Stomach (tissue), 8 donors: ENCODE measurements at regions not wholly inside any gene's neighbourhood (a gene's known extent, or its start where the extent isn't known, plus 50 kb on each side); places are given as distances from the start of the nearest gene placed in this dataset.
A peak's percentile ranks its signal among the peaks of the same experiment; 100 is the strongest.

ENCODE experiments used
- DNase-seq, 2 donors: peaks; one replicate each; pipeline versions ENCODE4 v3.0.0 to v3.0.0-alpha.2; 2013 to 2019
- H3K27ac ChIP-seq, 5 donors: fragments of 200-600 bp in 4 of 5; sonication (generic) in 4 of 5; one replicate each; pipeline ENCODE4 v1.5.1; 2013 to 2019; ENCODE audit warnings: mild to moderate bottlenecking in 1 of 5, moderate library complexity in 1 of 5
- H3K27me3 ChIP-seq, 3 donors: fragments of 200-600 bp; sonication (generic); one replicate each; pipeline ENCODE4 v1.5.1; 2017 to 2019; ENCODE audit warnings: mixed run types in 1 of 3
- H3K36me3 ChIP-seq, 4 donors: fragments of 200-600 bp; sonication (generic); 1 replicate in 3 of 4; 2 replicates in 1 of 4; pipeline ENCODE4 v1.5.1; 2016 to 2019
- H3K4me1 ChIP-seq, 4 donors: fragments of 200-600 bp; sonication (generic); one replicate each; pipeline ENCODE4 v1.5.1; 2016 to 2019
- H3K4me3 ChIP-seq, 4 donors: fragments of 200-600 bp; sonication (generic) in 3 of 4; one replicate each; pipeline ENCODE4 v1.5.1; 2016 to 2019; ENCODE audit warnings: mild to moderate bottlenecking in 1 of 4
- H3K9me3 ChIP-seq, 4 donors: fragments of 200-600 bp; sonication (generic); one replicate each; pipeline ENCODE4 v1.5.1; 2016 to 2019
- CTCF ChIP-seq, 7 experiments: fragments of 450-650 bp in 4 of 7; fragments of 200-600 bp in 3 of 7; sonication (generic) in 3 of 7; IDR thresholded peaks; one replicate each; pipeline ENCODE4 v1.5.1; 2016 to 2019; ENCODE audit warnings: antibody characterized with exemption in 7 of 7, control low read depth in 2 of 7, mild to moderate bottlenecking in 1 of 7
- EP300 ChIP-seq: sonication (generic); formaldehyde crosslinking; IDR thresholded peaks from one replicate; pipeline ENCODE4 v1.6.1; 2017; ENCODE audit warnings: antibody characterized with exemption
- POLR2A ChIP-seq, 4 donors: fragments of 450-650 bp; IDR thresholded peaks; one replicate each; pipeline ENCODE4 v1.6.1; 2016; ENCODE audit warnings: antibody characterized with exemption in 4 of 4, control low read depth in 2 of 4, mild to moderate bottlenecking in 1 of 4, moderate library complexity in 1 of 4
- POLR2AphosphoS5 ChIP-seq, 3 donors: sonication (generic); formaldehyde crosslinking; IDR thresholded peaks; one replicate each; pipeline ENCODE4 v1.6.1; 2016; ENCODE audit warnings: antibody characterized with exemption in 3 of 3
- WGBS, 5 donors: extraction: QIAGEN DNeasy Blood & Tissue Kit in 3 of 5; methylation state at CpG; one replicate each; pipeline versions ENCODE4 v1.1.5 to v1.1.7; 2013 to 2018; 5-methylcytosine and 5-hydroxymethylcytosine counted together
- intact Hi-C: fragments of 100-400 bp; cut with DNase I; formaldehyde crosslinking; loops from one replicate; pipeline ENCODE4 v1.15.1; 2023; ENCODE audit warnings: low total_unique reads
- donor health status: healthy with polysubstance abuse.
- donor health status: Bipolar disorder and iron deficiency.
- donor health status: healthy.

- intact Hi-C loops, result no loop called here
- no peak overlapping the region for H3K27ac ChIP-seq
- TF ChIP-seq POLR2AphosphoS5 (IDR thresholded peaks at IDR 0.05) (no peak), POLR2A (IDR thresholded peaks at IDR 0.05) (no peak), CTCF (IDR thresholded peaks at IDR 0.05) (no peak), EP300 (no peak)
- H3K36me3 ChIP-seq, result no peaks in the 10 kb centered on the region
- H3K27me3 ChIP-seq, result no peaks in the 10 kb centered on the region
- no peak for DNase-seq
- H3K4me1 ChIP-seq, result no peaks in the 10 kb centered on the region
- no peaks in the 10 kb centered on the region for H3K9me3 ChIP-seq
- no peak overlapping the region for H3K4me3 ChIP-seq
These were observed 555.3 kb upstream of the ARRDC3 start for GRCh38 chr5:91938441-91938840.

GRCh38 chr5:91937121-91937520 lies 554.0 kb upstream of the ARRDC3 start:
- no peaks in the 10 kb centered on the region for H3K9me3 ChIP-seq
- no peaks in the 10 kb centered on the region for H3K4me1 ChIP-seq
- no peaks in the 10 kb centered on the region for H3K36me3 ChIP-seq
- TF ChIP-seq POLR2A (IDR thresholded peaks at IDR 0.05) (no peak), CTCF (IDR thresholded peaks at IDR 0.05) (no peak), POLR2AphosphoS5 (IDR thresholded peaks at IDR 0.05) (no peak), EP300 (no peak)
- H3K27me3 ChIP-seq, result no peaks in the 10 kb centered on the region
- H3K4me3 ChIP-seq, result no peak overlapping the region
- no peak for DNase-seq
- H3K27ac ChIP-seq, result no peak overlapping the region
- intact Hi-C loops, result no loop called here

- Histone ChIP-seq H3K36me3 (no peaks in the 10 kb centered on the region), H3K27me3 (no peaks in the 10 kb centered on the region), H3K27ac (no peak overlapping the region), H3K4me1 (no peaks in the 10 kb centered on the region), H3K4me3 (no peak overlapping the region), H3K9me3 (no peaks in the 10 kb centered on the region)
- WGBS, 5 donors, result 74 to 85% (median 76%) methylated on average over 1 of the region's 1 CpG
- DNase-seq, result no peak
- intact Hi-C loops, result no loop called here
- no peak for TF ChIP-seq CTCF (IDR thresholded peaks at IDR 0.05)
- no peak for TF ChIP-seq POLR2AphosphoS5 (IDR thresholded peaks at IDR 0.05)
These were observed 546.4 kb upstream of the ARRDC3 start for GRCh38 chr5:91929522-91929817.

GRCh38 chr5:91928754-91929521 lies 545.8 kb upstream of the ARRDC3 start:
- no peaks in the 10 kb centered on the region for H3K4me1 ChIP-seq
- 56 to 95% (median 90%) methylated on average over 1 of the region's 1 CpG for WGBS, 5 donors
- TF ChIP-seq POLR2AphosphoS5 (IDR thresholded peaks at IDR 0.05) (no peak), EP300 (no peak), CTCF (IDR thresholded peaks at IDR 0.05) (peak in 3 of 7 experiments; percentile 20 to 39 (median 23))

More at GRCh38 chr5:91928754-91929521, 545.8 kb upstream of the ARRDC3 start:
- Histone ChIP-seq H3K27ac (no peak overlapping the region), H3K9me3 (no peaks in the 10 kb centered on the region), H3K36me3 (no peaks in the 10 kb centered on the region), H3K4me3 (no peak overlapping the region), H3K27me3 (no peaks in the 10 kb centered on the region)
- intact Hi-C loops, result no loop called here
- DNase-seq, result peak in 1 of 2 donors; percentile 3
